HG03558 (cell line): ENCODE measurements at regions not wholly inside any gene's neighbourhood (a gene's known extent, or its start where the extent isn't known, plus 50 kb on each side); places are given as distances from the start of the nearest gene placed in this dataset.
"Not testable (repeated sequence)": the region's sequence is repeated elsewhere in the genome, so short reads cannot be mapped to it uniquely, and the experiment has no call there.

Source experiments
- ATAC-seq: cut with Tn5 transposase; IDR thresholded peaks from one replicate; pipeline ENCODE4 v1.9.1; 2021; ENCODE audit warnings: moderate number of reproducible peaks; ENCODE audit not compliant: unreplicated experiment; ENCODE audit errors: extremely low read depth

DNA sequence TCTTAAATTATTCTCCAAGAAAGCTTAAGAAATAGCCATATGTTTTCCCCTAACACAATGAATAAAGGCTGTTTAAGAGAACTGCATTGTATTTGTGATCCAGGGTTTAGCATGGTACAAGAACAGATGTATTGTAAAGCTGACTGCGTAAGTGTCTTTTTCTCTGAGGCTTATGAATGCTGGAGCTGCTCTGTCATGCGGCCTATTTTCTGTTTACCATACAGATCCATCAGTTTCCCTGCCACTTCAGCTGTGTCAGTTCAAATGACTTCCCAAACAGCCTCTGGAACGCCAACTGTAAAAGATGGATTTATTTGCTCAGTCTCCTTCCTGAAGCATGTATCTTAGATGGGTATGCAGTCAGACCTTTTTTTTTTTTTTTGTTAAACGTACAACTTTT lies 419.3 kb upstream of the HS3ST5 start:
- no peak for ATAC-seq

DNA sequence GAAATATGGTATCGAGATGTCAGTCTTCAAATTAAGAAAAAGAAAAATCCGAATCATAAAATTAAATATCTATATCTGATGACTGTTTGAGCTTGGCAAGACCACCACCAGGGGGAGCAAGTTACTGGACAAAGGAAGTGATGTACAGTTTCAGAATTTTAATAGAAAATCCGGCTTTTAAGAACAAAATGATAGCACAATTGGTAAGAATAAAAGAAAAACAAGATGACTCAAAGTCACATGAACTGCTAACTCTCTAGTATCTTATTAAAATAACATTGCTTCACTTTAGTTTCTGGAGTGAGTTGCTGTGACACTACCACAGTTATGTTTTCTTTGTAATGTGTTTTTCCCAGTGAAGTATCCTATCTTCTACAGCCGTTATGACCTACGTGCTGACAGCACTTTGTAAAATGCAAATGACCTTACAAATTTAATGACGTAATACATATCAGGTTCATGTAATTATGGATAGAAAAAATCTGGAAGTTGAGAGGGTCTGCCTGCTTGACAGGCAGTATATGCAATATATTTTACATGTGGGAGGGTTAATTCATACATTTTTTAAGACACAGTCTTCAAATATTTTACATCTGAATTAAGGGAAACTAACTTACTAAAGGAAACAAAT lies 405.3 kb upstream of the HS3ST5 start:
- no peak for ATAC-seq

DNA sequence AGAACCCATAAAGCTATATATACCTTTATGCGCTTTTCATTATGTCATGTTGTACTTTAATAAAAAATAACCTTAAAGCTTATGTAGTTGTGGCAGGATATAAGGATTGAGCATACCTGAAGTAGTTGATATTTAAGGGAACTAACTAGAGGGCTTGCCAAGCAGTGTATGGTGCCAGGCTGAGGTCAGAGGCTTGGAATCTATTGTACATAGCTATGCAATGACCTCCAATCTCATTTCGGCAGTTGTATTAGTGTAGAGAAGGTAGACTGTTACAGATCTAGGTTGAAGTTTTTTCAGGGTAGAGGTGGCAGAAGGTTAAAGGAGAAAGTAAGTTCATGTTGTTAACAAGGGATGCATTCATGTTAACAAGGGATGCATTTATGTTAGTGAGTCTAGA lies 397.7 kb upstream of the HS3ST5 start:
- ATAC-seq = no peak

DNA sequence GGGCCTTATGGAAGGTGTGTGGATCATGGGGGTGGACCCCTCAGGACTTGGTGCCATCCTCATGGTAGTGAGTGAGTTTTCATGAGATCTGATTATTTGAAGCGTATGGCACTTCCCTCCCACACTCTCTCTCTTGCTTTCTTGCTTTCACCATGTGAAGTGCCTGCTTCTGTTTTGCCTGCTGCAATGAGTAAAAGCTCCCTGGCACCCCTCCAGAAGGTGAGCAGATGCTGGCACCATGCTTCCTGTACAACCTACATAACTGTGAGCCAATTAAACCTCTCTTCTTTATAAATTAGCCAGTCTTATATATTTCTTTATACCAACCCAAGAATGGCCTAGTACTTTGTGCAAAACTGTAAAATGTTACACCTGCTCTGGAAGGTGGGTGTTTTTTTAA lies 396.8 kb upstream of the HS3ST5 start:
- no peak for ATAC-seq

DNA sequence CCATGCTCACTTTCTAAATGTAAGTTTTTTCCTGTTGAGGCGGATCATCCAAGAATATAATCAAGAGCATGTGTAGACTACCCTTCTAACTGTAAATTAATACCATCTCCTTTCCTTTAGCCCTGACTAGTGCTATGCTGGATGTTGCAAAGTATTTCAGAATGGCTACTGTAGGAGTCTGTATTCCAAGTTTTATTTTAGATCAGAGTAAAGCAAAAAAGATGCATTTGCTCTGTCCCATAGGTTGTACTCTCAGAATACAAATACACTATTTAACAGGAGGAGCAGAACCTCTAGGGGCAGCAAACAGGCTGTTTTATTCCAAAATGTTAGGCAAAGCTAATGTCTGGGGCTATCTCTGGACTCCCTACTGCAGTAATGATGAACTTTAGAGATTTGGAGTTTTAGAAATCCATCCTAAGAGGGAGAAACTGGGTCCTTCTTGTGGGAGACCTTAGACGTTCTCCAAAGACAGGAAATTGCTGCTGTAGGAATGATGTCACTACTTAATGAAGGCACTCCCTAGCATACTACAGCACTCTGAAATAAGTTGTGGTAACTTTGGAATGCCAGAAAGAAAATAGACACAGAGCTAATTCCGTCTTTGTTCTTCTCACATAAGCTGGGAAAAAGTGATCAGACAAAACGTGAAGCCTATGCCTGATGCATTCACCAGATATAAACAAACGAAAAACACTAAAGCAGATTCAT lies 392.4 kb upstream of the HS3ST5 start:
- no peak for ATAC-seq

DNA sequence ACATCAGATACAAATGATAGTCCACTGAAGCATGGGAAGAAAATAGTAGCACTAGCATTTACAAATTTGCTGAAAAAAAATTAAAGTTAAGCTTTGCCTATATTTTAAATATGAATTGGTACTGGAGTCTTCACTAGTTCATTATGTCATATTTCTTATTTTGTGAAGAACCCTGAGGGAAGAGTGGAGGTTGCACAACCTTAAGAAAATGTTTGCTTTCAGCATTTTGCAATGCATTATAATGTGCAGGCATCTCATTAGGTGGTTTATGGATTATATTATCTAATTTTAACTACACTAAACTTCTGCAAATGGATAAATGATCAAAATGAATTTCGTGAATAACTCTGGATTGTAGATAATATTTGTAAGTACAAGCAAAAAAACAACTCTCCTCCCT lies 390.8 kb upstream of the HS3ST5 start:
- no peak for ATAC-seq

DNA sequence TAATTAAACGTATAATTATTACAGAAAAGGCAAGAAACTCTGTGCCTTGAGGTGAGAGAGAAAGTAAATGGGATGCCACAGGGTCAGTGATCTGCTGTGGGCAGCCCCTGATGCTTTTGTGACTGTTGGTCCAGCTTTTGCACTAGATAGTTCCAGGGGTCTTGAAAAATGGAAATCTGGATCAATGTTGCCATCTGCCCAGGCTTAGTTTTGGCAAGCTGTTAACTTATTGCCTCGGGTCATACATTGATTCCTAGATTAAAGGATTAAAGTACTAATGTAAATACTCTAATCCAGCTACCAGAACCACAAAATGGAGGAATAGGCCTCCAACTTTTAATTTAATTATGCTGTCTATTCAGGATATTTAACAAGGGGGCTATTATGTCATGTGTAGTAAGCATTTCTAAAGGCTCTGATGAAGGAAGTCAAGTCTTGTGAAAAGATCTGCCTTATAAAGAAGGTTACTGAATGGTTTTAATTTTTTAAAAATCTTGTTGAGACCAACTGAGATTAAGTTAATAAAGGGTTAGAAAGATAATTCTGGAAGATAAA lies 376.0 kb upstream of the HS3ST5 start:
- ATAC-seq = no peak

DNA sequence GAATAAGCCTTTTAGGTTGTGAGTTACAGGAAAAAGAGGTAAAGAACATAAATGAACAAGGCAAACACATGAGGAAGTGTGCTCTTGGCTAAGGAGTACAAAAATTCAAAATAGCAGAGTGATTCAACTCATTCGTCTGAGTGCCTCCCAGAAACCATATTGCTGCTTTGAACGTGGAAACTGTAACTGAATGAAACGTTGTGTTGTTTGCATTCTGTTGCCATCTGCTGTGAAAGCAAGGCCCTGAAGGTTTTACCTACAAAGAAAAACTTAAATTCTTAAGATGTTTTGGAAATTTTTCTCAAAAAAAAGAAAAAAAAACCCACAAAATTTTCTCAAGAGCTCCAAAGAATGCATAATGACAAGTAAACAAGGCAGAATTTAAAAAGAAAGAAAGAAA lies 375.4 kb upstream of the HS3ST5 start:
- ATAC-seq = no peak

DNA sequence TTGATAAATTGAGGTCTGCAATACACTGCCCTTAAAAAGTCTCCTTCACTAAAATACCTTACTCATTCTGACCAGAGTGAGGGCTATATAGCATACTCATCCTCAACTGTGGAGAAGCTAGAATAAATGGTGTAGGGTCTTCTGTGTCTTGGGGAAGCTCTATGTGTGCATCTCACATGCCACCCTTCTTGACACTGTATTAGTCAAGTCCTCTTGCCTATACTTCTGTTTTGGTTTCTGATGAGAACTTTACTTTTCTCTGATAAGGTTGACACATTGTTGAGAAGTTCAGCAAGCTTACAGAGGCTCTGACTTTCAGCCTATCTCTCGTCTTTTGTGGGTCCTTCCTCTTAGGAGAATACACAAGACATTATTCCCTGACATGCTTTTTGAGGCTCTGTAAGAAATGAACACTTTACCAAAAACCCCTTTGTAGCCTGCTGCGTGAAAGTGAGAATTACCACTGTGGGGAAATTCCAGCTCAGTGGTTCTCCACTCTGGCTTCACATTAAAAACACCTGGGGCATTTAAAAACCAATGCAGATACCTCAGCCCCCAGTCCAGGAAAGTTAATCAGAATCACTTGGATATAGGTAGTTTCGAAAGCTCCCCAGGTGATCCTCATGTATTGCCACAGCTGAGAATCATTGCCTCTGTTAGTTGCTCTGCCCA lies 372.1 kb upstream of the HS3ST5 start:
- ATAC-seq = peak; percentile 36

DNA sequence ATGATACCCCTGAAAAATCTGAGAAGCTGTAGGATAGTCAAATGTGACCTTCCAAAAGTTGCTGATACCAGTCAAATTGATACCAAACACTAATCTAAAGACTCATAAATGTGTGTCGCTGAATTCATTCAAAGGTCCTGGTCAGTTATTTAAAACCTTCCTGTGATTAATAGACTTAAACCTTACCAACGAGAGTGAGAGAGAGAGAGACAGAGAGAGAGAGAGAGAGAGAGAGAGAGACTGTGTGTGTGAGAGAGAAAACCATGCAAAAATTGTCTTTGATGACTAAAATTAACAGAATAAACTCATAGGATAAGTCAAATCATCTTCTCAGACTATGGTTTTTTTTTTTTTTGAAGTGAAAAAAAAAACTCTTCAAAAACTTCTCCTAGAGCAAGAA lies 370.9 kb upstream of the HS3ST5 start:
- no peak for ATAC-seq

DNA sequence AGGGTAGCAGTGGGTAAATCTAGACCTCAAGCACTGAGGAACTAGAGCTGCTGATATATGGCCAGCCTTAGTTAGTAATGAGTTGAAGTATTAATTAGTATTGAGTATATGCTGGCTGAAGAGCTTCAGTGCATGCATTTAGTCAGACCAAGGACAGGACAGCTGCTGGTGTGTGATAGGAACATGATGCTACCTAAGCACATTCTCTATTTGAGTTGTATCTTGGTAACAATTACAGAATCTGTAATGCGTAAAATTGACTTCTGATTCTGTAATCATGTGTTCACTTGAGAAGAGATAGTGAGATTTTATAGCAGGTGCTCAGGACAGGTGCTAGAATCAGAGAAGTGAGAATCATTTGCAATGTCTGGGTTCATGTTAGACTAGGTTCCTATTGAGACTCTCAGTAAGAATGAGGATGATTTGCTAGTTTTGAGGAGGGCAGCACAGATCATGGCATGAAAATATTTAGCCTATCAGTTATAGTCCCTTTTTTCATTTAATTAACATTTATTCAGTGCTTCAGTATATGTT lies 369.4 kb upstream of the HS3ST5 start:
- ATAC-seq = no peak

DNA sequence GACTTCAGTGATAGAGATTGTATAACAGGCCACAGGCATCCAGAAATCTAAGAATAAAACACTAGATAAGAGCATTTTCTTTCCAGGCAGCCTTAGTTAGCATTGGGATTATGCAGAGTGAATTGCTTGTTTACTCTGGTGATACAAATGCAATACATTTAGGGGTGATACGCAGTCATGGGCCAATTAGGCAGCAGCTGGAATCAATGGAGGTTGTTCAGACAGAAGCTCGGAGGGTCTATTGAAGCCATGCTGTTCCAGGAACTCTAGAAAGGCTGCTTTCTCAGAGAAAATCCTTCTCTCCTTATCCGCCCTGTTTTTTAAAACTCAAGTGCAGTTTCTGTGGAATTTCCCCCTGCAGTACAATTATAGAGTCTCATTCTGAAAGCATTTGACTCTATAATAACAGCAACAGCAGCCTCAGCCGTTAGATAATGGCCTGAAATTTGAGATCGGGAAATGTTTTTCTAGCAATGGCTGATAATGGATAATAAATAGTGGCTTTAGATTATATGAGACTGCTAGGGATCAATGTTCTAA lies 364.3 kb upstream of the HS3ST5 start:
- ATAC-seq = no peak

DNA sequence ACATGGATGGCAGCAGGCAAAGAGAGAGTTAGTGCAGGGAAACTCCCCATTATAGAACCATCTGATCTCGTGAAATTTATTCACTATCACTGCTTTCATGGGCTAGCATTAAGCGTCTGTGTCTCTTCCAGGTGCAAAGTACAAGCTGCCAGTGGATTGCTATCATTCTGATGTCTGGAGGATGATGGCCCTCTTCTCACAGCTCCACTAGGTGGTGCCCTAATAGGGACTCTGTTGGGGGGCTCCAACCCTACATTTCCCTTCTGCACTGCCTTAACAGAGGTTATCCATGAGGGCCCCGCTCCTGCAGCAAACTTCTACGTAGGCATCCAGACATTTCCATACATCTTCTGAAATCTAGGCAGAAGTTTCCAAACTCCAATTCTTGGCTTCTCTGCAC lies 347.8 kb upstream of the HS3ST5 start:
- no peak for ATAC-seq

DNA sequence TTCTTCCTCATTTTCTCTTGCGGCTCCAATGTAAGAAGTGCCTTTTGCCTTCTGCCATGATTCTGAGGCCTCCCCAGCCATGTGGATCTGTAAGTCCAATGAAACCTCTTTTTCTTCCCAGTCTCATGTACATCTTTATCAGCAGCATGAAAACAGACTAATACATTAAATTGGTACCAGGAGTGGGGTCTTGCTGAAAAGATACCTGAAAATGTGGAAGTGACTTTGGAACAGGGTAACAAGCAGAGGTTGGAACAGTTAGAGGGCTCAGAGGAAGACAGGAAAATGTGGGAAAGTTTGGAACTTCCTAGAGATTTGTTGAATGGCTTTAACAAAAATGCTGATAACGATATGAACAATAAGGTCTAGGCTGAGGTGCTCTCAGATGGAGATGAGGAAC lies 316.7 kb upstream of the HS3ST5 start:
- no peak for ATAC-seq

DNA sequence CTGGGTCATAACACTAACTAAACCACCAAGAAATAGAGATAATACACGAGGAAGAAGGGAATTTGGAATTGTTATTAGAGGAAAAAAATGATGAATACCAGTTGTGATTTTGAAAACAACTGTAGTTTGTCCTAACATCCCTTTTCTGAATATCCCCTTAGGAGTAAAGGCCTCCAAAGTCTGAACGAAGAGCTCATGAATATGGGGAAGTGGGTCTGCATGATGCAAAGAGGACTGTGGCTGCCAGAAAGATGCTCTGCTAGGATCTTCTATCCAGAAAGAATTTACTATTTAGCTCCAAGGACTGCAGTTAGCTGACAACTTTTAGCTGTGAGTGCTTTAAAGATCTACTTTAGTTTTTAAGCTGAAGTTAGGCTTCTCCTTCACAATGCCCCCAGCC lies 308.8 kb upstream of the HS3ST5 start:
- no peak for ATAC-seq

DNA sequence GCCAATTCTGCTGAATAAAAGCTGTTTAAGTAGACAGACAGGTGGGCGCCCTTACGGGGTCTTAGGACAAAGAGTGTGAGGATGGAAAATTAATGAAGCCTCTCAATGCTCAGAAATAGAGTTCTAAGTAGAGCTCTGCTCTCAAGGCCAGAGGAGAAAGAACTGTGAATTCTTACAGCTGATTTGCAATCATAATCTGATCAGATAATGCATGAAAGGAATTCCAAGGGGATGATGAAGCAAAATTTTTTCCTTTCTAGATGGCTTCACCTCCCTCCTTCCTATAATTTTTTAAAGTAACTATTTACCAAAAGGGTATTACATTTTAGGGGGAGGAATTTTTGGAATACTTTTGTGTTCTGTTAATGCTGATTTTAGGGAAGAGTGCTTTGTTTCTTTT lies 308.1 kb upstream of the HS3ST5 start:
- ATAC-seq = no peak

DNA sequence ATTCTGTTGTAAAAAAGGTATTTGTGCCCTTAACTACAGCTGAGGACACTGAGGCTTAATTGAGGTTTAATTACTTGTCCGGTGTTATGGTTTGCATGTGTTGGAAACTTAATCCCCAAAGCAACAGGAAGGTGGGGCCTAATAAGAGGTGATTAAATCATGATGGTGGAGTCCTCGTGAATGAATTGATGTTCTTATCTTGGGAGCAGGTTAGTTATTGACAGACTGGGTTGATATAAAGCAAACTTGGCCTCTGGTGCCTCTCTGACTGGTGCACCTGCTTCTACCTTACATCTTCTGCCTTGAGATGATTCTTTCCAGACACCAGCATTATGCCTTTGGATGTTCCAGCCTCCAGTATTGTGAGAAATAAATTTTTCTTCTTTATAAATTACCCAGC lies 306.5 kb upstream of the HS3ST5 start:
- ATAC-seq = no peak

DNA sequence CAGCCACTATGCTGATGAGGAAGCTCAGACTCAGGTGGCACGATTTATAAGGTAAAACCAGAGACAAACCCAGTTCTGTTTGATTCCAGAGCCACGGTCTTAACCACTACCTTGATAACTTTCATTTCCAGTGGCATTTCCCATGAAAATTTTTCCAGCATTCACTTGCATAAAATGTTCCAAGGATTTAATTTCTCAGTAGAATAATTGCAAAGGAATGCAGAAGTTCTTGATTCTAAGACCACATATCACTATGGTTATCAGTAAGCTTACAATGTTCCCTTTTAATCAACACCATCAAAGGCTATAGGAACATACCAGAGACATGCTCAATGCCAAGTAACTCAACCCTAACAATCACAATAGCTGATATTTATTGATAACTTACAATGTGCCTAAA lies 306.0 kb upstream of the HS3ST5 start:
- ATAC-seq = no peak

DNA sequence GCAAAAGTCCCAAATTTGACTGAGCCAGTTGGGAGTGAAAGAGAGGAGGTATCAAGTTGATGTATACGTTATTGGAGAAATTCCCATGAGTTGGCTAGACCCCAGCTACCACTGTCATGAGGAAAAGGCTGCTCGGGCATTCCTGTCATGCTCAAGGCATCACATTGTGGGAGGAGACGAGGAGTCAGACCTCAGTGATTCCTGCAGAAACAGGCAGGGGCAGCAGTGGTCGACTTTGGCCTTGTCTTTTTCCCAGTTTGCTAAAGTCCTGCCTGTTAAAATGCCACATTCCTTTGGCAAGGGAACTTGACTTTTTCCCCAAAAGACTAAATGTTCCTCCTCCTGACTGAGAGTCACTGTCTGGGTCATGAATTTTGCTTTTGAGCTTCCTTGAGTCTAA lies 295.5 kb upstream of the HS3ST5 start:
- ATAC-seq = no peak

DNA sequence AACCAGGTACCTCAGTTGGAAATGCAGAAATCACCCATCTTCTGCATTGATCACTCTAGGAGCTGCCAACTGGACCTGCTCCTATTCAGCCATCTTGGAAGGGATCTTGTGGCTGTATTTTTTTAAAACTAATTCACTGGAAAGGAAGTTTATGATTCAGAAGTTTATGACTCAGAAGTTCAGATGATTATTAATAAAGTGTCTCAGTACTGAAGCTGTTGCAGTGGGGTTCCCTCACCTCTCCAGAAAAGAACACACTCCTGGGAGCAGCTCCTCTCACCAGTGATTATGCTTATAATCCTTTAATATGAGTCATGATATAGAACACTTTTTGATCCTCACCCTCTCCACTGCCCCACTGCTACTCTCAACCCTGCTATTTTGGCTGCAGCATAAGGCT lies 291.2 kb upstream of the HS3ST5 start:
- ATAC-seq = no peak

DNA sequence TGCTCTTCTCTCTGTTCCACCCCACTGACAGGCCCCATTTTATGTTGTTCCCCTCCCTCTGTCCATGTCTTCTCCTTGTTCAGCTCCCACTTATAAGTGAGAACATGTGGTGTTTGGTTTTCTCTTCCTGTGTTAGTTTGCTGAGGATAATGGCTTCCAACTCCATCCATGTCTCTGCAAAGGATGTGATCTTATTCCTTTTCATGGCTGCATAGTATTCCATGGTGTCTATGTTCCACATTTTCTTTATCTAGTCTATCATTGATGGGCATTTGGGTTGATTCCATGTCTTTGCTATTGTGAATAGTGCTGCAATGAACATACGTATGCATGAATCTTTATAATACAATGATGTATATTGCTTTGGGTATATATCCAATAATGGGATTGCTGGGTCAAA lies 283.4 kb upstream of the HS3ST5 start:
- not testable (repeated sequence) for ATAC-seq
